Myocyte (in vitro differentiated cells): ENCODE measurements at regions not wholly inside any gene's neighbourhood (a gene's known extent, or its start where the extent isn't known, plus 50 kb on each side); places are given as distances from the start of the nearest gene placed in this dataset.
A peak's percentile ranks its signal among the peaks of the same experiment; 100 is the strongest.
"Not testable (repeated sequence)": the region's sequence is repeated elsewhere in the genome, so short reads cannot be mapped to it uniquely, and the experiment has no call there.

Source experiments
- DNase-seq: peaks from one replicate; pipeline ENCODE4 v3.0.0-alpha.2; 2012; ENCODE audit warnings: low read depth

DNA sequence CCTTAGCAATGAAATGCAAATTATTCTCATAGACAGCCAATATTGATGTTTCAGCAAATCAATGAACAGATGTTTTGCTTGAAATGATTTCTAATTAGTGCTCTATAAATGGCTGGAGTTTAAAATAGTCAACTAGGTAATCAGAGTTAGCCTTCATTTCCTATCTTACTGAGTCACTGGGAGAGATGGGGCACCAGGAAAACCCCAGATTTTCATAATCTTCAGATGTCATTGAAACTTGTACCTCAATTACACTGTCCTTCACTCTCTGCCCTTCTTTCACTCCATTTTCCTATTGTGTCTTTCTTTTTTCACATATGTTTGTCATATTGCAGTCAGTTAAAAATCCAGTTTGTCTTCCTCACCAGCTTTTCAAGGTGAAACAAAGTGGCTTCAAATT is 92.7 kb downstream of the C12orf75 start:
- DNase-seq, result no peak

DNA sequence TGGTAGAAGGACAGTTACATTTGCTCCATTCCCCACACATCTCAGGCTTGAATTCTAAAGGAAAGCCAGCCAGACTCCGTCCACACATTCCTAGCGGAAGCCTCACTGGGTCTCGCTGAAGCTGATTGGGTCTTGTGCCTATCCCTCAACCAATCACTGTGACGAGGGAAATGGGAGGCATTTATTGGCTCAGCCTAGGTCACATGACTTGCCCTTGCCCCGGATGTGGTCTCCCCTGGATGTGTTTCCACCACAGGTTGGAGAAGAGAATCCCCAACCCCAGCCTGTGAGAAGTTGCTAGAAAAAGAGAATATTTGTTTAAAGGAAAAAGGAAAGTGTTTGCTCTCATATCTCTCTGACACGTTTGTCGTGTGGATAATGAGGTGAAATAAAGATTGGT is 93.4 kb downstream of the C12orf75 start:
- no peak for DNase-seq

DNA sequence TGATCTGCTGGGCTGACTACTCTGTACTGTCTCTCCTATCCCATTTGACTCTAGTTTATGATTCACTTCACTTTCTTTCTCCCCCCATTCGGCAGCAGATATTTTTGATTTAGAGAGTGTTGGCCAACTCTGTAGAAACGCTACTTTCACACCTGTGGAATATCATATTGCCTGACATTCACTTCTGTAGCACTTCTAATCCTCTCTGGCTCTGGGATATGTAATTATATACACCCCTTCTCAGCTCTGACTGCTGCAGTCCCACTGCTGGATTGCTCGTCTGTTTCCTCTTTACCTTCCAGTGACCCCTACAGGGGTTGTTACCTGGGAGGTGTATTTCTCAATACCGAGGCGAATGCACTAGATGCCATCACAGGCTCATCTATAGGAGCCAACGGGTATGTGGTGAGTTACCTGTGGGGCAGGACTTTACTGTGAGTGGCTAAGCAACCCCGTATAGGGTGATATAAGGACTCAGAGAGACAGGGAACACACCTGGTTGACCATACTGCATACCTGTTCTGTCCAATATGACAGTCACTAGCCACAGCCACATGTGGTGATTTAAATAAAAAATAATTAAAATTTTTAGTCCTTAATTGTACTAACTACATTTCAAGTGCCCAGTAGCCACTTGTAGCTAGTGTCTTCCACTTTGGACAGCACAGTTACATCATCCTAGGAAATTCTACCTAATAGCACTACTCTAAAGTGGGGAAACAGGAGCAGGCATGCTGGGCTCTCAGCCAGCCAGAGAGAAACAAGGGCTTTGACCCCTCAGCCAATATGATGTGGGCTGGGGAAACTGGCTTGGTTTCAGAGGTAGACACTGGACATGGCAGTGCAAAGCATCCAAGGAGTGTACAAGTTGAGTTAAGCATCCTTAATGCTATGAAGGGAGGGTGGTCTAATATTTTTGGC is 95.0 kb downstream of the C12orf75 start:
- DNase-seq, result no peak

DNA sequence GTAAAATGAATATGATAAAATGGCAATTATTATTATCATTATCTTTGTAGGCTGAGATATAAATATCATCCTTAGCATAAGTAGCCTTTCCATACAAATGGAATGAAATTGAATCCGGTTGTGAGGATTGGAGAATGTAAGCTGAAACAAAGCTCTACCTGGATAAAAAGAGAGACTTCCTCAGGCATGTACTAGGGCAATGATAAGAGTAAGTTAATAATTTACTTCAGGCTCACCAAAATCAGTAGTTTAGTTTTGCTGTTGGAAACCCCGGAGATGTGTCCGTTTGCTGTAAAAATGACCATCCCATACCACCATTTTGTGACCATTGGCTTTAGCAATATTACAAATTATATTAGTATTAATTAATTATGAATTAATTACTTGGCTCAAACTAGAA is 96.3 kb downstream of the C12orf75 start:
- DNase-seq, result no peak

DNA sequence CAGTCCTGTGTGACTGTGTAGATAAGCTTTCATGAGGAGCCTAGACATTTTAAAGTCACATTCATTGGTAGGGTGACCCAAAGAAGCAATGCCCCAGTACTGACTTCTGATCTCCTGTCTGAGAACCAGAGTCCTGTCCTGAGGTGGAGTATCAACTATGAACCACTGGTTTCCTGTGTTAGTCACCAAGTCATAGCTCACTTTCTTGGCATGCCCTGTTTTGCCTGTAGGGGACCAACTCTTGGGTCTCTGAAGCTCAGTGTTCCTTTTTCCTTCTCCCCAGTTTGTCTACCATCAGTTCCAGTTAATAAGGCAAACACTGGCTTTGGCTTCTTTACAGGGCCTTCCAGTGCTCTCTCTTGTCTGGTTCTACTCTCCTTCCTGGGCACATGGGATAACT is 97.4 kb downstream of the C12orf75 start:
- DNase-seq, result no peak

DNA sequence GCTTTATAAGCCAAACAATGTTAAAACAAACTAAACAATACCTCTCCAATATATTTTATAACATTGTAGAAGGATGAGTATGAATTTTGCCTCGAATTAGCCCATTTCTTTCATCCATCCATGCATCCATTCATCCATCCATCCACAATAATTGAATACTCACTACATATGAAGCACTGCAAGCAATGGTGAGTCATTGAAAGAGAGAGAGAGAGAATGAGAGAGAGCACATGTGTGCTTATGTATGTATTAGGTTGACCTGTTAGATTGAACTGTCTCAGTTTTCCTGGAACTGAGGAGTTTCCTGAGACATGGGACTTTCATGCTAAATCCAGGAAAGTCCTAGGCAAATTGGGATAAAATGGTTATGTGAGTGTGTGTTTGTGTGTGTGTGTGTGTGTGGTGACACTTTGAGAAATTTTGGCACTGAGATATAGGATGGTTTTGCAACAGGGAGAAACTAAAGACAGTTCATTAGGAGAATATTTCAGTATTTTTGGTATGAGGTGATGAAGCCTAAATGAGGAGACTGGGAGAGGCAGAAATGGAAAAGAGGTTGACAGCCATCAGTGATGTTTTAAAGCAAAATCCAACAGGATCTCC is 98.4 kb downstream of the C12orf75 start:
- no peak for DNase-seq

DNA sequence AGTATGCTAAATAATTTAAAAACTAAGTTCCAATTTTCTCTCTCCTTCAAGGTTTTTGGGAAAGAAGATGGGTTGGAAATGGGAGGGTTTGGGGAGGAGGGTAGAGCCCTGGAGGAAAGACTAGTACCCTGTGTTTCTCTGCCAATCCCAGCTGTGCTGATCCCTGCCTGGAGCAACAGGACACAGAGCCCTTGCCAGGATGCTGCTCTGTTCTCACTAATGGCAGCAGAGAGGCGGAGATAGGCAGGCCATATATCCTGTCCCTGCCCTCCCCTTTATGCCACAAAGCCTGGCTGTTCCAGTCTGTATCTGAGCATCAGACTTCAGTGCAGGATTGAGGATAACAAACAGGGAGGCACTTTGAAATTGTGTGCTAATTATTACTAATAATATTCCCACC is 99.0 kb downstream of the C12orf75 start:
- DNase-seq, result no peak

DNA sequence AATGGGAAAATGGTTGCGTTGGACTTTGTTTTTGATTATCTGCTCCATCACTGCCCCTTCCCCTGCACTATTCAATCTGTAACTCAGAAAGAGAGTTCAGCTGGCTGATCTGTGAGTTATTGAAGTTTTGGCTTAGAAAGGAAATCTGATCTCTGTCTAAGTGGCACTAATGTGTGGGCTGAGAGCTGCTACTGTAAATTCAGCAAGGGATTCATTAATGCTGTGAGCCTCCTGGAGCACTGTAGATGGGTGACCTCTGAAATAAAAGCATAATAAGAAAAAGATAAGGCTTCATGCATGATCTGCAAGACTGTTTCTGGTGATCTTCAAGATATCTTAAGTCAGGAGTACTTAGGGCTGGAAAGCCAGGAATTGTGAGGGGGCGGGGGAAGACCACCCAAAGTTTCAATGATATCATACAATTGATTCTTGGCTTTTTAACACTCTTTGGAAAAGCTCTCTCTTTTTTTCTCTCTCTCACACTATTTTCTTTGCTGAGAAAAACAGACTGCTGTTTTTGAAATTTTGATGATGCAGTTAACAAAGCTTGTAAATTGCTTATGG is 101.1 kb downstream of the C12orf75 start:
- DNase-seq, result no peak

DNA sequence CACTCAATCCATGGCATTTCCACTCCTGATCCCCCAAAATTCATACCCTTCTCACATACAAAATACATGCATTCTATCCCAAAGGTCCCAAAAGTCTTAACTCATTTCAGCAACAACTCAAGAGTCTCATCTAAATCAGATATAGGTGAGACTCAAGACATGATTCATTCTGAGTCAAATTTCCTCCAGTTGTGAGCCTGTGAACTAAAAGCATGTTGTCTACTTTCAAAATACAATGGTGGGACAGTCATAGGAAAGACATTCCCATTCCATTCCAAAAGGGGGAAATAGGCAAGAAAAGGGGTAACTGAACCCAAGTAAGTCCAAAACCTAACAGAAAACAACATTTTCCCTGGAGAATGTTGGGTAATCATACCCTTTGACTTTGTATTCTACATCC is 103.3 kb downstream of the C12orf75 start:
- no peak for DNase-seq

DNA sequence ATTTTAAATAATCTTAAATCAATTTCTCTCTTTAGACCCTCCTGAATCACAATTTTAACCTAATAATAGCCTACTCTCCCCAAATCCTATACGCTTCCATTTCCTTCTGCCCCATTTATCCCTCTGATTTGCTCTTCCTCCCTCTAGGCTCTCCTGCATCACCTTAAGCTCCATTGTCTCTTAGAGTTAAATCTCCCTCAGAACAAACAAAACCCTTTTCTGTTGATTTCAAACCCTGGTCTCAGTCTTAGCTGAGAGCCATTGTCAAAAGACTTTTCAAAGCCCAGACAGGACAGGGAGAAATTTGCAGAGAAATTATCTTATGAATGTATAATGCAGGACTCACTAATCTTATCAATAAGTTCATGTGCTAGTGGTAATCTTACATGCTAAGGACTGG is 106.1 kb downstream of the C12orf75 start:
- no peak for DNase-seq

DNA sequence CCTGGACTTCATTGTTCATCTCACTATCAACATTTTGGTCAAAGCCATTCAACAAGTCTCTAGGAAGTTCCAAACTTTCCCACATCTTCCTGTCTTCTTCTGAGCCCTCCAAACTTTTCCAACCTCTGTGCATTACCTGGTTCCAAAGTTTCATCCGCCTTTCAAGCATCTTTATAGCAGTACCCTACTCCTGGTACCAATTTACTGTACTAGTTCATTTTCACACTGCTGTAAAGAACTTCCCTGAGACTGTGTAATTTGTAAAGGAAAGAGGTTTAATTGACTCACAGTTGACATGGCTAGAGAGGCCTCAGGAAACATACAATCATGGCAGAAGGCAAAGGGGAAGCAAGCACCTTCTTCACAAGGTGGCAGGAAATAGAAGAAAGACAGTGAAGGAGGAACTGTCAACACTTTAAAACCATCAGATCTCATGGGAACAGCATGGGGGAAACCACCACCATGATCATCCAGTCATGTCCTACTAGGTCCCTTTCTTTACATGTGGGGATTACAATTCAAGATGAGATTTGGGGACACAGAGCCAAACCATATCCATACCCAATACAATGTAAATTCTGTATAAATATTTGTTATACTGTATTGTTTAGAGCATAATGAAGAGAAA is 109.7 kb downstream of the C12orf75 start:
- DNase-seq, result no peak

DNA sequence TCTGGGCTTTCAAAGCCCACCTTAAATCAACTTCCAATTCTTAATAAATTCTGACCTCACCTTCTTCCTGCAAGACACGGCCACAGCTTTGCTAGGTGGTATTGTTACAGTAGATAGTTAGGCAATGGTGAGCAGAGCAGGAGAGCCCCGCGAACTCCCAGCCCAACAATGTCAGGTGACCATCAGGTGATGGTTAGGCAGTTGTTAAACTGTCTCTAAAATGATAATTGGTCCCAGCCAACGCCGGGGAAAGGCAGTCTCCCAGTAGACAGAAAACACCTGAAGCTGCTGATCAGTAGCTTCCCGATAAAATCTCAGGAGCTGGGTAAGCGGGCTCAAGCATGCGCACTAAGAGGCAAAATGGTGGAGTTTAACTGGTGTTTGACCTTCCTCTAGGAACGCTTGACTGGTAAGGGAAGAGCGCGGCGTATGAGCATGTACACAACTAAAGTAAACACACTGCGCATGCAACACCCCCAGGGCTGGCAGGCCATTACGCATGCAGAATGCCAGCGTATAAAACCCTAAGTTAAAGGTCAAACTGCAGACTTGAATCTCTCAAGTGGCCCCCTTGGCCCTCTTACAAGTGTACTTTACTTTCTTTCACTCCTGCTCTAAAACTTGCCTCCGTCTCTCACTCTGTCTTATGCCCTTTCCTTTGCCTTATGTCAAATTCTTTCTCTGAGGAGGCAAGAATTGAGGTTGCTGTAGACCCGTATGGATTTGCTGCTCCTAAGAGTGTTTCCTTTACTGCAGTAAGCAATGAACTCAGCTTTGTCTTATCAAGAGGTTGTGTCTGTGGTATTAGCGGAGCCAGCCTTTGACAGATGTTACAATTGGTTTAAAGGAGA is 113.5 kb downstream of the C12orf75 start:
- peak; percentile 66 for DNase-seq

DNA sequence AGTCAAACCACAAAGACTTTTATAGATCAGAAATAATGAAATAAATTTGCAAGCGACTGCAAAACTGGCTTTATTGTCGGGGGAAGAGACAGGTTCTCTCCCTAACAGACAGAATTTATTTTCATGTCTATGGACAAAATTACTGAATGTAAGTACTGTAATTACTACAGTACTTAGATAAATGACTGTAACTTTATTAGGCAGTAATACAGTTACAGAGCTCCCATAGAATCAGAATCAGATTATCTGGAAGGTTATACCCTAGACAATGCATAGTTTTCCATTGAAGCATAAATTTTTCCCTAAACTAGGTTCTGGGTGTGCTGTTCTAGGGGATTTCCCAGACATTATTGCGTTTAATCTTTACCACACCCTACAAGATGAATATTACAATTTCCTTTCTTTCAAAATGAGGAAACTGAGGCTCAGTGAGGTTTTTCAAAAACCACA is 114.2 kb downstream of the C12orf75 start:
- no peak for DNase-seq

DNA sequence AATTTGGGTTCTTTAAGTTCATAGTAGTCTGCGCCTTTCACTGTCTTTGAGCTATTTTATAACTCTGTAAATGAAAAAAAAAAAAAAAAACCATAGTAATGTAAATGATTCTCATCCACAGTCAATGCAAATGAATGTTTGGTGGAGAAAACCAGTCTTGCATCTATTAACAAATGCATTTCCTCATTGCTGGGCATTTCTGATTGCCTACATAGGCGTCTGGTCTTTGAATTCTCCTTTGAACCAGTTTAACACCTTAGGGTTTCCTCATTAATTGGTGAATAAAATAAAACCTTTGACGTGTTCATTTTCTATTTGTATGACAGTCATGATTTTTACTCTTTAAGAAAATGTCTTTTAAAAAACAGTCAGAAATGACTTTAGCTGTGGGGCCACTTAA is 114.8 kb downstream of the C12orf75 start:
- DNase-seq, result no peak

DNA sequence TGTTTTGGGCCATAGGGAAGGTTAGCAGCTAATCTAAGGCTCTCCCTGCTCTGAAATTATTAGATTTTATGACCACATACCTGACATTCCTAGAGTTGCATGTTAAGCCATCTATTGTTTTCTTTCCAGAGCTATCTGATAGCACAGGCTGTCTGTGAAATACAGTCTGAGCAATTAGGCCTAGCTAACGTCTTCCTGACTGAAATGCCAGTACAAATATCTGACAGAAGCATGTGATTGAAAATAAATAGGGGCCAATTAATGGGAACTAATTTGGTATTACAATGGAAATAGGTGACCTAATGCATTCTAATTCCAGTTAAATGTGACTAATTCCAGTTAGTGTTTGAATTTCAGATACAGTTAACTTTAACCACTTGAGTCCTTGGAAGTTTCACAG is 115.2 kb downstream of the C12orf75 start:
- peak; percentile 53 for DNase-seq

DNA sequence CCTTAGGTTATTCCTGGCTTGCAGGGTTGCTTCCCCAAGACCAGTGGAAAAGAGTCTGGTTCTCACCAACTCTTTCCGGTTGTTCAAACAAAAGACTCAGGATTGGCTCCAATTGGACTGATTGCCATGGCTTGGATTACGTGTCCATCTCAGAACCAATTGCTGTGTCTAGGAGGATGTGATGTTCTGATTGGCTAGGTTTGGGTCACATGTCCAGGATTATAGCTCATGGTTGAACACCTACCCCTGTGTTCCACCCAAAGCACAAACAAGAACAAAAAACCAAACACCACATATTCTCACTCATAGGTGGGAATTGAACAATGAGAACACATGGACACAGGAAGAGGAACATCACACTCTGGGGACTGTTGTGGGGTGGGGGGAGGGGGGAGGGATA is 116.0 kb downstream of the C12orf75 start:
- DNase-seq, result not testable (repeated sequence)

DNA sequence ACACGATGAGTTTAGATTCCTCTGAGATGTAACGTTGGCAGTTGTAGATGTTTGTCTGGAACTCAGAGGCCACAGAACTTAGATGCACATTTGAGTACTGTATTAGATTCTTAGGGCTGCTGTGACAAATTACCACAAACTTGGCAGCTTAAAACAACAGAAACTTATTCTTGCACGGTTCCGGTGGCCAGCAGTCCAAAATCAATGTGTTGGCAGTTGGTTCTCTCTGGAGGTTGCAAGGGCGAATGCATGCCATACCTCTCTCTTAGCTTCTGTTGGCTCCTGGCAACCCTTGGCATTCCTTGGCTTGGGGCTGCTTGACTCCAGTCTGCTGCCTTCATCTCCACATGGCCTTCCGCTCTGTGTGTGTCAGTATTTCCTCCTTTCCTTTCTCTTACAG is 118.9 kb downstream of the C12orf75 start:
- no peak for DNase-seq

DNA sequence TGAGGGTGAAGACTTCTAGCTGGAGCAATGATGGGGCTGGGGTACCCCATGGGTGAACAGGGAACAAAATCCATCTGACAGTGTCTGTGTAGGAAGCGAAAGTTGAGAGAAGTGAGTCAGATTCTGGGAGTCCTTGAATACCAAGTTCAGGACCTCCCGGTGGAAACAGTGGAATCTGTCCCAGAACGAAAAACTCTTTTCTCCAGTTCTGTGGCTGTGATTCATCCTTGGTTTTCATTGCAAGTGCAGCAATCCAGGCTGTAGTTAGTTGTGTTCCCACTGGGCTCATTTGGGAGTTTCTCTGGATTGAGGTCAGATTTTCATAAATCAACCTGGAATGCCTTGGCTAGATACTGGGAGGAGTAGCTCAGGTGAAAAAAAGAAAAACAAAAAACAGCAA is 120.7 kb downstream of the C12orf75 start:
- DNase-seq, result peak; percentile 38

DNA sequence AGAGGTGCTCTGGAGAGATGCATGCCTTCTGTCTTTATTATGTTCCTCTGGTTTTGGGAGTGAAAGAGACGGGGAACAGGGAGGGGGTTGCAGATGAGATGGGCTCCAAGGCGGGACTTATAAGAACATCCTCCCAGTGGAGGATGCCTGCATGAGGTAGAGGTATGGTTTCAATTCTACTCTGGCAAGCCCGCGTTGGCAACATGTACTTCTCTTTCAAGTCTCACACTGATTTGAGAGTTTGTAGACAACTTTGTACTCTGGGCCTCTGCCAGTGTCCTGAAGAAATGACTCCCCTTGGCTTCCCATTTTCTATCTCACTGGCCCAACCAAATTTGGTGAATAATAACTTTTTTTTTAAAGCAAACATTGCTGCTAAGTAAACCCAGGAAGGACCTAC is 121.3 kb downstream of the C12orf75 start:
- no peak for DNase-seq

DNA sequence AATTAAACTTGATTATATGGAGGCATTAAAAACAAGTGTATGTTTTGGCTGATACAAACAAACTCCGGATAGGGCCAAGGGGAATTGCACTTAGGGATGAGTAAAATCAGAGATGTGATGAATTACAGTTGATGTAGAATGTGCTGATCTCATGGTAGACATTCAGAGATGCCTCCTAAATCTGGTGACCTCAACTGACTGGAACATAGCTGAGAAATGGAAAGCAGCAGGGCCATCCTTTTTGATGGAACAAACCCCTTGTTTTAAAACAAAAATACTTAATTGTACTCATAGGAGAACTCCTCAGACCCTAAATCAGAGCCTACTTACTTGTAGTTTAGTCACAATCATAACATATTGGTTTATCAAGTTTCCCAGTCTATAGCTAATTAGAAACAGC is 122.8 kb downstream of the C12orf75 start:
- DNase-seq, result no peak

DNA sequence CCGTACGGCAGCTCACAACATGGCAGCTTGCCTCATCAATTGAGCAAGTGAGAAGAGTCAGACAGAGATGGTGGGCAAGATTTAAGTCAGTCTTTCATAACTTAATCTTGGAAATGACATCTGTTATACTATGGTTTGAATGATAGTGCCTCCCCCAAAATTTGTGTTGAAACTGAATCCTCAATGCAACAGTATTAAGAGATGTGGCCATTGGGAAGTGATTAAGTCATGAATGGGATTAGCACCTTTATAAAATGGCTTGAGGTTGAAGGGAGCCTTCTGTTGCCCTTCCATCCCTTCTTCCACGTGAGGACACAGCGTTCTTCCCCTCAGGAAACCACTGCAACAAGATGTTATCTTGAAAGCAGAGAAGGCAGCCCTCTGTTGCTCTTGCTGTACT is 124.2 kb downstream of the C12orf75 start:
- no peak for DNase-seq
